Transverse colon (tissue), 3 donors: ENCODE measurements at regions not wholly inside any gene's neighbourhood (a gene's known extent, or its start where the extent isn't known, plus 50 kb on each side); places are given as distances from the start of the nearest gene placed in this dataset.

Experiments
- EP300 ChIP-seq: sonication (generic); formaldehyde crosslinking; IDR thresholded peaks from one replicate; pipeline ENCODE4 v1.6.1; 2017; ENCODE audit warnings: antibody characterized with exemption, low read depth
- POLR2A ChIP-seq: fragments of 450-650 bp; IDR thresholded peaks from one replicate; pipeline ENCODE4 v1.6.1; 2016; ENCODE audit warnings: antibody characterized with exemption, mild to moderate bottlenecking, moderate library complexity
- TF ChIP-seq, protein P1 (sequence below), 5 experiments: fragments of 200-600 bp in 3 of 5; fragments of 450-650 bp in 2 of 5; sonication (generic) in 3 of 5; IDR thresholded peaks; 1 replicate in 2 of 5; 2 replicates in 3 of 5; pipeline ENCODE4 v1.5.1; 2016 to 2017; ENCODE audit warnings: antibody characterized with exemption in 5 of 5, inconsistent platforms in 3 of 5, mild to moderate bottlenecking in 2 of 5, moderate library complexity in 1 of 5

DNA sequence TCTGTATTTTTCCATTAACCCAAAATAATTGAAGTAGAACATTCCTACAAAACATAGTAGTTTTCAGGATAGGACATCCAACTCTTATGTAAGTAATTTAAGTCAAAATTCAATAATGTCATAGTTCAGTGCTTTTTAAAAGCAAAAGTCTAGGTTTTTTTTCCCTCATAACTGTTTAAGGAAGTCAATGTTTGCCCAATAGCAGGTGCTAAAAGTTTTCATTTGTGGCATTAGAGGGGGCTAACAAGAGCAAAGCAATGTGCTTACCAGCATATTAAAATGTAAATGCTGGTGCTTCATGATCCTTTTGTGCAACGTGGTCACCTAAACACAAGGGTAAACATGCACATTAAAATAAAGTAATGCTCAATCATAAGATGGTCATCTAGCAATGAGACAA, 155.2 kb upstream of the PPP1R2C start:
- no peak for TF ChIP-seq EP300
- TF ChIP-seq, protein P1, sequence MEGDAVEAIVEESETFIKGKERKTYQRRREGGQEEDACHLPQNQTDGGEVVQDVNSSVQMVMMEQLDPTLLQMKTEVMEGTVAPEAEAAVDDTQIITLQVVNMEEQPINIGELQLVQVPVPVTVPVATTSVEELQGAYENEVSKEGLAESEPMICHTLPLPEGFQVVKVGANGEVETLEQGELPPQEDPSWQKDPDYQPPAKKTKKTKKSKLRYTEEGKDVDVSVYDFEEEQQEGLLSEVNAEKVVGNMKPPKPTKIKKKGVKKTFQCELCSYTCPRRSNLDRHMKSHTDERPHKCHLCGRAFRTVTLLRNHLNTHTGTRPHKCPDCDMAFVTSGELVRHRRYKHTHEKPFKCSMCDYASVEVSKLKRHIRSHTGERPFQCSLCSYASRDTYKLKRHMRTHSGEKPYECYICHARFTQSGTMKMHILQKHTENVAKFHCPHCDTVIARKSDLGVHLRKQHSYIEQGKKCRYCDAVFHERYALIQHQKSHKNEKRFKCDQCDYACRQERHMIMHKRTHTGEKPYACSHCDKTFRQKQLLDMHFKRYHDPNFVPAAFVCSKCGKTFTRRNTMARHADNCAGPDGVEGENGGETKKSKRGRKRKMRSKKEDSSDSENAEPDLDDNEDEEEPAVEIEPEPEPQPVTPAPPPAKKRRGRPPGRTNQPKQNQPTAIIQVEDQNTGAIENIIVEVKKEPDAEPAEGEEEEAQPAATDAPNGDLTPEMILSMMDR (IDR thresholded peaks at IDR 0.05), result no peak
- TF ChIP-seq POLR2A, result no peak
